ENCODE measurements at regions not wholly inside any gene's neighbourhood (a gene's known extent, or its start where the extent isn't known, plus 50 kb on each side); places are given as distances from the start of the nearest gene placed in this dataset.

GRCh38 chr4:115249808-115250207 is 136.4 kb upstream of the NDST4 start:
- TF ChIP-seq CTCF (IDR thresholded peaks at IDR 0.05): no peak
- no peak for TF ChIP-seq POLR2A (IDR thresholded peaks at IDR 0.05)

All from tibial nerve (tissue), 3 donors.